WTC11 (cell line): ENCODE measurements at regions not wholly inside any gene's neighbourhood (a gene's known extent, or its start where the extent isn't known, plus 50 kb on each side); places are given as distances from the start of the nearest gene placed in this dataset.

Experiments used
- ATAC-seq: fragments of 200-7000 bp; cut with Tn5 transposase; 2 replicates; pipeline ENCODE4 v1.10.0; 2021; ENCODE audit warnings: mild to moderate bottlenecking, moderate library complexity
- CTCF ChIA-PET: fragments of 300-600 bp; sonication (Branson Sonifier 250); formaldehyde crosslinking; loops from one replicate; lab custom pipeline; 2021; ENCODE audit warnings: antibody characterized with exemption; lab: Charles Lee
- POLR2A ChIA-PET: fragments of 350-600 bp; sonication (Branson Sonifier 250); formaldehyde crosslinking; loops from one replicate; lab custom pipeline; 2021; ENCODE audit warnings: antibody characterized with exemption; lab: Charles Lee
- DNase-seq: peaks from one replicate; pipeline ENCODE4 v3.0.0; 2021; ENCODE audit warnings: low spot score
- H3K27ac Mint-ChIP-seq: 2 replicates; pipeline ENCODE4 v1.8.0; 2021; ENCODE audit warnings: mixed read lengths
- H3K27me3 Mint-ChIP-seq: 2 replicates; pipeline ENCODE4 v1.8.0; 2021; ENCODE audit warnings: low read depth, mild to moderate bottlenecking, moderate library complexity, mixed read lengths
- H3K36me3 Mint-ChIP-seq: 2 replicates; pipeline ENCODE4 v1.8.0; 2021; ENCODE audit warnings: mixed read lengths
- H3K4me1 Mint-ChIP-seq: 2 replicates; pipeline ENCODE4 v1.8.0; 2022; ENCODE audit warnings: mixed read lengths
- H3K4me3 Mint-ChIP-seq: 2 replicates; pipeline ENCODE4 v1.8.0; 2021; ENCODE audit warnings: mild to moderate bottlenecking, moderate library complexity, mixed read lengths
- H3K9me3 Mint-ChIP-seq: 2 replicates; pipeline ENCODE4 v1.8.0; 2021; ENCODE audit warnings: mixed read lengths
- AR ChIP-seq: fragments of 250-450 bp; sonication (Bioruptor Pico); IDR thresholded peaks from 2 replicates; pipeline ENCODE4 v1.9.0; 2021; ENCODE audit warnings: mild to moderate bottlenecking
- CDX4 ChIP-seq: fragments of 250-450 bp; sonication (Bioruptor Pico); IDR thresholded peaks from 2 replicates; pipeline ENCODE4 v1.9.0; 2021; ENCODE audit warnings: moderate library complexity, mild to moderate bottlenecking, inconsistent platforms, borderline replicate concordance
- EMX1 ChIP-seq: fragments of 250-450 bp; sonication (Bioruptor Pico); IDR thresholded peaks from 2 replicates; pipeline ENCODE4 v1.8.0; 2021; ENCODE audit warnings: mild to moderate bottlenecking
- ERG ChIP-seq: fragments of 250-450 bp; sonication (Bioruptor Pico); IDR thresholded peaks from 2 replicates; pipeline ENCODE4 v1.8.0; 2021; ENCODE audit warnings: mild to moderate bottlenecking
- ETV6 ChIP-seq: sonication (generic); formaldehyde crosslinking; IDR thresholded peaks from 2 replicates; pipeline ENCODE4 v1.8.1; 2022; ENCODE audit warnings: mild to moderate bottlenecking, missing genetic modification reagents
- FOXJ3 ChIP-seq: sonication (generic); formaldehyde crosslinking; IDR thresholded peaks from 2 replicates; pipeline ENCODE4 v1.9.0; 2021; ENCODE audit warnings: missing genetic modification reagents, mild to moderate bottlenecking, borderline replicate concordance
- IRF1 ChIP-seq: sonication (generic); formaldehyde crosslinking; IDR thresholded peaks from 2 replicates; pipeline ENCODE4 v1.8.0; 2023; ENCODE audit warnings: missing genetic modification reagents
- IRF2 ChIP-seq: sonication (generic); formaldehyde crosslinking; IDR thresholded peaks from 2 replicates; pipeline ENCODE4 v1.8.0; 2022; ENCODE audit warnings: low read depth, missing genetic modification reagents, borderline replicate concordance
- MXD4 ChIP-seq: fragments of 250-450 bp; sonication (Bioruptor Pico); IDR thresholded peaks from 2 replicates; pipeline ENCODE4 v1.8.0; 2021; ENCODE audit warnings: mild to moderate bottlenecking, moderate library complexity, borderline replicate concordance
- NFATC4 ChIP-seq: fragments of 250-450 bp; sonication (Bioruptor Pico); IDR thresholded peaks from 2 replicates; pipeline ENCODE4 v1.9.0; 2021; ENCODE audit warnings: mild to moderate bottlenecking
- NFE2L1 ChIP-seq: sonication (generic); formaldehyde crosslinking; IDR thresholded peaks from 2 replicates; pipeline ENCODE4 v1.8.1; 2023; ENCODE audit warnings: missing genetic modification reagents
- NR2C2 ChIP-seq: sonication (generic); formaldehyde crosslinking; IDR thresholded peaks from 2 replicates; pipeline ENCODE4 v1.8.0; 2022; ENCODE audit warnings: mild to moderate bottlenecking, missing genetic modification reagents
- NR3C1 ChIP-seq: sonication (generic); formaldehyde crosslinking; conservative IDR thresholded peaks from 2 replicates; pipeline ENCODE4 v1.8.1; 2023; ENCODE audit warnings: low read depth, mild to moderate bottlenecking, missing genetic modification reagents
- OVOL2 ChIP-seq: fragments of 250-450 bp; sonication (Bioruptor Pico); IDR thresholded peaks from 2 replicates; pipeline ENCODE4 v1.9.0; 2021; ENCODE audit warnings: mild to moderate bottlenecking, borderline replicate concordance
- RORB ChIP-seq: fragments of 250-450 bp; sonication (Bioruptor Pico); IDR thresholded peaks from 2 replicates; pipeline ENCODE4 v1.9.0; 2021; ENCODE audit warnings: mild to moderate bottlenecking
- SOX15 ChIP-seq: fragments of 250-450 bp; sonication (Bioruptor Pico); IDR thresholded peaks from 2 replicates; pipeline ENCODE4 v1.9.0; 2021; ENCODE audit warnings: mild to moderate bottlenecking
- TCF7 ChIP-seq: sonication (generic); formaldehyde crosslinking; IDR thresholded peaks from 2 replicates; pipeline ENCODE4 v1.8.0; 2022; ENCODE audit warnings: mild to moderate bottlenecking, low read depth, missing genetic modification reagents, moderate library complexity
- TEAD1 ChIP-seq: sonication (generic); formaldehyde crosslinking; IDR thresholded peaks from 2 replicates; pipeline ENCODE4 v1.8.0; 2022; ENCODE audit warnings: mild to moderate bottlenecking, missing genetic modification reagents
- TP53 ChIP-seq: sonication (generic); formaldehyde crosslinking; IDR thresholded peaks from 2 replicates; pipeline ENCODE4 v1.8.1; 2023; ENCODE audit warnings: mild to moderate bottlenecking, missing genetic modification reagents
- ZNF138 ChIP-seq: sonication (generic); formaldehyde crosslinking; conservative IDR thresholded peaks from 2 replicates; pipeline ENCODE4 v1.8.1; 2022; ENCODE audit warnings: mild to moderate bottlenecking, moderate library complexity, missing genetic modification reagents
- TF ChIP-seq, protein P1 (sequence below): sonication (generic); formaldehyde crosslinking; IDR thresholded peaks from 2 replicates; pipeline ENCODE4 v1.8.1; 2022; ENCODE audit warnings: low read depth, missing genetic modification reagents, borderline replicate concordance
- TF ChIP-seq, protein P2 (sequence below): sonication (generic); formaldehyde crosslinking; IDR thresholded peaks from 2 replicates; pipeline ENCODE4 v1.8.0; 2022; ENCODE audit warnings: mild to moderate bottlenecking, missing genetic modification reagents

- CTCF ChIA-PET, result no interaction called here
Observed at GRCh38 chr5:123805300-123805699, 293.3 kb downstream of the CSNK1G3 start.

DNA sequence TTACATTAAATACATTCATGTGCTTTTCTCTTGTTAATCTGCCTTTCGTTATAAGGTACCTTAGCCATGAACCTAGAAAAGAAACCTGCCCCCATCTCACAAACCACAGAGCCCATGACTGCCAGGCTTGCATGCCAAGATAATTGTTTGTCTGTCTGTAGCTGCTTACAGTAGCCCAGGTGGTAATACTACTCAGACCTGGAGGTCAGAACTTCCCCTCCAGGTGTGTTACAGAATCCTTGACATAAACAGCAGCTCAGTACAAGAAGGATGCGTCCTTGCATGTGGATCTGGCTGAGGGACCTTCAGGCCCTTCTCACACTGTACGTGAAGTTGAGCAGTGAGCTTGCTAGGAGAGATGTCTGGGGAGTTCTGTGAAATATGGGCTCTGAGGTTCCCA is 291.4 kb downstream of the CSNK1G3 start:
- ChIA-PET CTCF (no interaction called here), POLR2A (no interaction called here)
- DNase-seq, result no peak
- Mint-ChIP-seq H3K4me3 (no peak overlapping the region), H3K4me1 (peaks cover 41% of the 10 kb centered on the region), H3K36me3 (no peaks in the 10 kb centered on the region), H3K9me3 (peaks cover 4% of the 10 kb centered on the region; the same call in 1 of the 2 replicates), H3K27ac (no peak overlapping the region), H3K27me3 (no peaks in the 10 kb centered on the region)
- no peak for TF ChIP-seq TCF7
- no peak for TF ChIP-seq SOX15 (CRISPR knock-in tag)
- no peak for TF ChIP-seq AR (CRISPR knock-in tag)
- no peak for TF ChIP-seq FOXJ3 (CRISPR knock-in tag)
- TF ChIP-seq NFATC4, result no peak
- ATAC-seq, result no peak

More at GRCh38 chr5:123805300-123805699, 293.3 kb downstream of the CSNK1G3 start:
- Mint-ChIP-seq H3K27ac (no peak overlapping the region), H3K4me1 (peaks cover 56% of the 10 kb centered on the region), H3K36me3 (no peaks in the 10 kb centered on the region), H3K4me3 (no peak overlapping the region), H3K9me3 (peaks cover 4% of the 10 kb centered on the region; the same call in 1 of the 2 replicates), H3K27me3 (no peaks in the 10 kb centered on the region)
- DNase-seq (no peak), ATAC-seq (no peak)
- POLR2A ChIA-PET, result no interaction called here
- TF ChIP-seq TCF7 (no peak), NFE2L1 (no peak), IRF1 (CRISPR knock-in tag) (no peak), MXD4 (CRISPR knock-in tag) (no peak)

- ChIA-PET POLR2A (no interaction called here), CTCF (no interaction called here)
- DNase-seq, result no peak
- no peak overlapping the region for H3K4me3 Mint-ChIP-seq
- no peak for TF ChIP-seq OVOL2 (CRISPR knock-in tag)
- TF ChIP-seq EMX1 (CRISPR knock-in tag), result no peak
- no peak for TF ChIP-seq ZNF138 (CRISPR knock-in tag)
- TF ChIP-seq RORB (CRISPR knock-in tag), result no peak
- TF ChIP-seq NR2C2 (CRISPR knock-in tag), result no peak
- no peak for TF ChIP-seq NR3C1 (CRISPR knock-in tag)
- TF ChIP-seq NFE2L1, result no peak
- H3K27me3 Mint-ChIP-seq, result no peaks in the 10 kb centered on the region
- H3K27ac Mint-ChIP-seq, result no peak overlapping the region
- no peaks in the 10 kb centered on the region for H3K36me3 Mint-ChIP-seq
- peak; percentile 91 for ATAC-seq
- H3K9me3 Mint-ChIP-seq, result peaks cover 4% of the 10 kb centered on the region; the same call in 1 of the 2 replicates
- H3K4me1 Mint-ChIP-seq, result peaks cover 32% of the 10 kb centered on the region
Observed at GRCh38 chr5:123802298-123802951, 290.4 kb downstream of the CSNK1G3 start.

DNA sequence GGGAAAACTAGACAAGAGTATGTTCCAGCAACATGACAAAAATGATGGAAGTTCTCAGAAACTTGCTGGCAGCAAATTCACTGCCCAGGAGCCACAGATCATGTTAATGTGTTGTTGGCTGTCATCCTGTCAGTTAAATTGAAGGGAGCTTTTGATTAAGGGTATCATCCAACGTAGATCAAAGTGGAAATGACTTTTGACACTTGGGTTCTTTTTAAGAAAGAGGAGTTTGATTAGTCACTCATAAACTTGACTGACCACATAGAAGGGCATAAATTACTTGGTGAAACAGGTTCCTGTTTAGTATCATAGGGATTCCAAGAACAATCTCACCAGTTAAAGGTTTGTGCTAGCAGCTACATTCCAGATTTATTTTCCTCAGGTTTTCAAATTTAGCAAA is 288.7 kb downstream of the CSNK1G3 start:
- Mint-ChIP-seq H3K9me3 (peaks cover 16% of the 10 kb centered on the region), H3K4me1 (peaks cover 24% of the 10 kb centered on the region), H3K4me3 (no peak overlapping the region), H3K27me3 (no peaks in the 10 kb centered on the region), H3K27ac (no peak overlapping the region), H3K36me3 (peaks cover 9% of the 10 kb centered on the region; the same call in 1 of the 2 replicates)
- no peak for DNase-seq
- ATAC-seq, result no peak
- ChIA-PET POLR2A (no interaction called here), CTCF (no interaction called here)
- no peak for TF ChIP-seq IRF2 (CRISPR knock-in tag)
- TF ChIP-seq TP53 (CRISPR knock-in tag), result no peak
- no peak for TF ChIP-seq EMX1 (CRISPR knock-in tag)
- TF ChIP-seq, protein P1, sequence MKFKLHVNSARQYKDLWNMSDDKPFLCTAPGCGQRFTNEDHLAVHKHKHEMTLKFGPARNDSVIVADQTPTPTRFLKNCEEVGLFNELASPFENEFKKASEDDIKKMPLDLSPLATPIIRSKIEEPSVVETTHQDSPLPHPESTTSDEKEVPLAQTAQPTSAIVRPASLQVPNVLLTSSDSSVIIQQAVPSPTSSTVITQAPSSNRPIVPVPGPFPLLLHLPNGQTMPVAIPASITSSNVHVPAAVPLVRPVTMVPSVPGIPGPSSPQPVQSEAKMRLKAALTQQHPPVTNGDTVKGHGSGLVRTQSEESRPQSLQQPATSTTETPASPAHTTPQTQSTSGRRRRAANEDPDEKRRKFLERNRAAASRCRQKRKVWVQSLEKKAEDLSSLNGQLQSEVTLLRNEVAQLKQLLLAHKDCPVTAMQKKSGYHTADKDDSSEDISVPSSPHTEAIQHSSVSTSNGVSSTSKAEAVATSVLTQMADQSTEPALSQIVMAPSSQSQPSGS (CRISPR knock-in tag), result no peak
- no peak for TF ChIP-seq TEAD1
- TF ChIP-seq ETV6, result no peak
- no peak for TF ChIP-seq CDX4
- no peak for TF ChIP-seq OVOL2 (CRISPR knock-in tag)
- no peak for TF ChIP-seq ERG
- TF ChIP-seq, protein P2, sequence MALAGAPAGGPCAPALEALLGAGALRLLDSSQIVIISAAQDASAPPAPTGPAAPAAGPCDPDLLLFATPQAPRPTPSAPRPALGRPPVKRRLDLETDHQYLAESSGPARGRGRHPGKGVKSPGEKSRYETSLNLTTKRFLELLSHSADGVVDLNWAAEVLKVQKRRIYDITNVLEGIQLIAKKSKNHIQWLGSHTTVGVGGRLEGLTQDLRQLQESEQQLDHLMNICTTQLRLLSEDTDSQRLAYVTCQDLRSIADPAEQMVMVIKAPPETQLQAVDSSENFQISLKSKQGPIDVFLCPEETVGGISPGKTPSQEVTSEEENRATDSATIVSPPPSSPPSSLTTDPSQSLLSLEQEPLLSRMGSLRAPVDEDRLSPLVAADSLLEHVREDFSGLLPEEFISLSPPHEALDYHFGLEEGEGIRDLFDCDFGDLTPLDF (CRISPR knock-in tag), result no peak
